Endothelial cell of umbilical vein (primary cell): ENCODE measurements at regions not wholly inside any gene's neighbourhood (a gene's known extent, or its start where the extent isn't known, plus 50 kb on each side); places are given as distances from the start of the nearest gene placed in this dataset.
"Not testable (repeated sequence)": the region's sequence is repeated elsewhere in the genome, so short reads cannot be mapped to it uniquely, and the experiment has no call there.

ENCODE experiments used
- BruUV-seq: library from RNA; stranded (reverse); fragments of 400-500 nt; replicated peaks from 2 replicates; lab custom pipeline; 2021; lab: Mats Ljungman, UMichigan
- CTCF ChIA-PET: fragments of 300-600, 350-600 bp; sonication (Branson Sonifier 250); formaldehyde crosslinking; loops from one replicate; lab custom pipeline; 2021; ENCODE audit warnings: antibody characterized with exemption, inconsistent platforms; lab: Charles Lee
- POLR2A ChIA-PET: fragments of 300-600, 350-600 bp; sonication (Branson Sonifier 250); formaldehyde crosslinking; loops from one replicate; lab custom pipeline; 2021; ENCODE audit warnings: antibody characterized with exemption, inconsistent platforms; lab: Charles Lee
- DNase-seq: peaks from one replicate; pipeline ENCODE4 v3.0.0-alpha.2; 2011; ENCODE audit warnings: low read depth, low spot score
- FAIRE-seq: peaks from 2 replicates; lab custom pipeline; 2011; peaks lifted over from hg19 to GRCh38; lab: Jason Lieb, UNC
- H2AFZ ChIP-seq: 2 replicates; pipeline ENCODE4 v1.6.0; 2012; ENCODE audit warnings: low read depth, low read length, control low read depth, inconsistent platforms
- H3K27ac ChIP-seq: 2 replicates; pipeline ENCODE4 v1.5.1; 2011; ENCODE audit warnings: low read depth, mild to moderate bottlenecking, control low read depth, low read length, moderate library complexity; ENCODE audit not compliant: insufficient read depth
- H3K27me3 ChIP-seq, 2 experiments: 2 replicates each; pipeline versions ENCODE4 v1.6.0 to v1.6.1; 2011; ENCODE audit warnings: low read length in 2 of 2, mixed read lengths in 1 of 2; ENCODE audit not compliant: control insufficient read depth in 2 of 2, insufficient read depth in 2 of 2
- H3K36me3 ChIP-seq, 2 experiments: 2 replicates in 1 of 2; 3 replicates in 1 of 2; pipeline ENCODE4 v1.5.1; 2011; ENCODE audit warnings: low read length in 2 of 2, mild to moderate bottlenecking in 1 of 2, moderate library complexity in 1 of 2; ENCODE audit not compliant: control insufficient read depth in 2 of 2, insufficient read depth in 2 of 2; ENCODE audit errors: extremely low read depth in 1 of 2
- H3K4me1 ChIP-seq: 3 replicates; pipeline ENCODE4 v1.5.1; 2011; ENCODE audit warnings: mild to moderate bottlenecking, low read length; ENCODE audit not compliant: control insufficient read depth, insufficient read depth; ENCODE audit errors: extremely low read depth
- H3K4me2 ChIP-seq: 2 replicates; pipeline ENCODE4 v1.6.1; 2011; ENCODE audit warnings: low read length, control low read depth, mixed read lengths; ENCODE audit not compliant: insufficient read depth
- H3K4me3 ChIP-seq, 3 experiments: fragments of 200-600 bp in 1 of 3; sonication (generic), shearing (Covaris generic) in 1 of 3; replicated peaks in 1 of 3; 2 replicates each; pipeline ENCODE4 v1.5.1; 2011 to 2016; ENCODE audit warnings: control low read depth in 3 of 3, low read length in 3 of 3, mild to moderate bottlenecking in 2 of 3, inconsistent platforms in 1 of 3, low read depth in 1 of 3, moderate library complexity in 1 of 3; ENCODE audit not compliant: insufficient read depth in 1 of 3
- H3K79me2 ChIP-seq: 2 replicates; pipeline ENCODE4 v1.6.0; 2012; ENCODE audit warnings: low read length, inconsistent platforms; ENCODE audit not compliant: control insufficient read depth, insufficient read depth
- H3K9ac ChIP-seq: replicated peaks from 2 replicates; pipeline ENCODE3; 2011; ENCODE audit warnings: low read length, control low read depth; ENCODE audit not compliant: insufficient read depth; ENCODE audit errors: extremely low read depth
- H3K9me1 ChIP-seq: replicated peaks from 3 replicates; pipeline ENCODE4 v1.6.0; 2011; ENCODE audit warnings: mild to moderate bottlenecking, low read length; ENCODE audit not compliant: control insufficient read depth, insufficient read depth; ENCODE audit errors: extremely low read depth
- H3K9me3 ChIP-seq: replicated peaks from 2 replicates; pipeline ENCODE4 v1.5.1; 2012; ENCODE audit warnings: low read length, inconsistent platforms; ENCODE audit not compliant: control insufficient read depth, insufficient read depth
- H4K20me1 ChIP-seq: replicated peaks from 2 replicates; pipeline ENCODE3; 2011; ENCODE audit warnings: mild to moderate bottlenecking, low read length; ENCODE audit not compliant: control insufficient read depth, insufficient read depth; ENCODE audit errors: extremely low read depth
- FOS ChIP-seq: IDR thresholded peaks from 2 replicates; pipeline ENCODE4 v1.6.1; 2011; ENCODE audit warnings: mild to moderate bottlenecking, low read length, moderate library complexity, borderline replicate concordance; ENCODE audit not compliant: insufficient read depth
- JUN ChIP-seq: IDR thresholded peaks from 2 replicates; pipeline ENCODE4 v1.6.1; 2011; ENCODE audit warnings: borderline replicate concordance, low read depth; ENCODE audit not compliant: insufficient read length, insufficient read depth
- MAX ChIP-seq: IDR thresholded peaks from 2 replicates; pipeline ENCODE4 v1.6.1; 2011; ENCODE audit not compliant: insufficient read depth, insufficient read length
- MYC ChIP-seq: IDR thresholded peaks from one replicate; pipeline ENCODE4 v1.6.1; 2011; ENCODE audit warnings: mild to moderate bottlenecking, low read depth, low read length
- dilution Hi-C: fragments of 300-500 bp; cut with MboI; formaldehyde crosslinking; loops from one replicate; pipeline ENCODE4 v1.15.0; 2019; ENCODE audit warnings: low sequenced_read_pairs; ENCODE audit not compliant: extremely low pct_ligation_motif_present
- intact Hi-C: fragments of 100-400 bp; cut with micrococcal nuclease; formaldehyde crosslinking; loops from one replicate; pipeline ENCODE4 v1.10.0; 2022

GRCh38 chr15:95698951-95699350 is 631.5 kb upstream of the NR2F2 start:
- intact Hi-C loops (no loop called here), dilution Hi-C loops (no loop called here)
- Histone ChIP-seq H3K27ac (no peak overlapping the region), H3K4me2 (no peak overlapping the region), H3K79me2 (no peaks in the 10 kb centered on the region), H3K9me1 (no peaks in the 10 kb centered on the region), H3K4me1 (no peaks in the 10 kb centered on the region), H3K36me3 (no peaks in the 10 kb centered on the region), H2AFZ (no peak overlapping the region), H3K9ac (no peak overlapping the region), H3K27me3 (no peaks in the 10 kb centered on the region), H3K4me3 (no peak overlapping the region), H4K20me1 (no peaks in the 10 kb centered on the region), H3K9me3 (peaks cover 4% of the 10 kb centered on the region)
- DNase-seq = no peak
- no peak for FAIRE-seq
- TF ChIP-seq JUN (no peak), FOS (no peak)
- CTCF ChIA-PET = interaction anchor here (0.6 kb wide), 1 partner anchor 887 kb away, joined by 3 read pairs; no protein-coding TSS in a partner anchor
- POLR2A ChIA-PET = no interaction called here
- BruUV-seq = no TSS peak

DNA sequence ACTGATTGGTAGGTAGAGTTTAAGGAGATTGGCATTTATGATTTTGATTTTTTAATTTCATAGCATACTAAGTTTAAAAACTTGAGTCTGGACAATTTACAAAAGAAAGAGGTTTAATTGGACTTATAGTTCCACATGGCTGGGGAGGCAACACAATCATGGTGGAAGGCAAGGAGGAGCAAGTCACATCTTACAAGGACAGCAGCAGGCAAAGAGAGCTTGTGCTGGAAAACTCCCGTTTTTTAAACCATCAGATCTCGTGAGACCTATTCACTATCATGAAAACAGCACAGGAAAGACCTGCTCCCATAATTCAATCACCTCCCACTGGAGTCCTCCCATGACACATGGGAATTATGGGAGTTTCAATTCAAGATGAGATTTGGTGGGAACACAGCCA is 630.9 kb upstream of the NR2F2 start:
- Histone ChIP-seq H3K79me2 (no peaks in the 10 kb centered on the region), H4K20me1 (no peaks in the 10 kb centered on the region), H3K27ac (no peak overlapping the region), H3K9me3 (peaks cover 4% of the 10 kb centered on the region), H3K4me1 (no peaks in the 10 kb centered on the region), H3K27me3 (no peaks in the 10 kb centered on the region), H3K4me2 (no peak overlapping the region), H3K4me3 (no peak overlapping the region), H3K9ac (no peak overlapping the region), H3K36me3 (no peaks in the 10 kb centered on the region), H2AFZ (no peak overlapping the region), H3K9me1 (no peaks in the 10 kb centered on the region)
- FAIRE-seq (no peak), DNase-seq (no peak)
- intact Hi-C loops (no loop called here), dilution Hi-C loops (no loop called here)
- ChIA-PET CTCF (no interaction called here), POLR2A (no interaction called here)
- no TSS peak for BruUV-seq
- TF ChIP-seq MAX = no peak
- TF ChIP-seq MYC = no peak

- H3K9me3 ChIP-seq, H3K4me3 ChIP-seq, intact Hi-C loops, H3K4me2 ChIP-seq, H3K27me3 ChIP-seq, DNase-seq, CTCF ChIA-PET, FAIRE-seq, H3K27ac ChIP-seq, BruUV-seq, dilution Hi-C loops, H3K4me1 ChIP-seq, H3K9me1 ChIP-seq, H3K36me3 ChIP-seq, H2AFZ ChIP-seq, H3K9ac ChIP-seq, H4K20me1 ChIP-seq, POLR2A ChIA-PET, H3K79me2 ChIP-seq: not testable (repeated sequence)
Measured at GRCh38 chr15:95700692-95701091, 629.8 kb upstream of the NR2F2 start.
